ENCODE measurements at regions not wholly inside any gene's neighbourhood (a gene's known extent, or its start where the extent isn't known, plus 50 kb on each side); places are given as distances from the start of the nearest gene placed in this dataset.

DNA sequence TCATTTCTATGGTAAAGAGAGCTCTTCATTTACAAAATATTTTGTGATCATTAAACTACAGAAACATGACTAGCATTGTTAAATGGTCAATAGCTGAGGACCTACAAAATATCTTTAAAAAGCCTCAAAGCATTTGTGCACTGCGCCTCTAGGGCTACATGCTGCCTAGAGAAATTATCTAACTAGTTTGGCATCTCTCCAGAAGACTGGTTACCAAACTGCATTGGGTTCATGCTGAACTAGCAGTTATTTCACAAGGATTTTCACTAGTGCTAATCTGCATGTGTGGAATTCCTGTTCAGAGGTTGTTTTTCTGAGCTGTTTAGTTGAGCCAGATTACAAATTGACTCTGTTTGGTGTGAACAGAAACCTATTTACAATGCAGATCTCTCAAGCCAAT, 58.5 kb upstream of the PITX2 start:
- Histone ChIP-seq H3K36me3 (ENCODE audit: control insufficient read depth in 2 of 2, extremely low read depth in 1 of 2, insufficient read depth in 2 of 2, low read length in 2 of 2) (no peaks in the 10 kb centered on the region), H3K4me2 (ENCODE audit: insufficient read depth, low read length) (no peak overlapping the region), H3K4me1 (ENCODE audit: control insufficient read depth, extremely low read depth, insufficient read depth, low read length) (no peaks in the 10 kb centered on the region), H3K27ac (ENCODE audit: insufficient read depth, low read depth, low read length) (no peak overlapping the region), H3K9ac (replicated peaks; ENCODE audit: extremely low read depth, insufficient read depth, low read length) (no peak overlapping the region), H4K20me1 (replicated peaks; ENCODE audit: control insufficient read depth, extremely low read depth, insufficient read depth, low read length) (no peaks in the 10 kb centered on the region), H3K9me1 (replicated peaks; ENCODE audit: control insufficient read depth, extremely low read depth, insufficient read depth, low read length) (no peaks in the 10 kb centered on the region), H3K9me3 (replicated peaks; ENCODE audit: control insufficient read depth, insufficient read depth, low read length) (no peaks in the 10 kb centered on the region), H3K79me2 (ENCODE audit: control insufficient read depth, insufficient read depth, low read length) (no peaks in the 10 kb centered on the region), H3K4me3 (replicated peaks in 1 of 3; ENCODE audit: insufficient read depth in 1 of 3, low read depth in 1 of 3, low read length in 3 of 3) (no peak overlapping the region), H3K27me3 (ENCODE audit: control insufficient read depth in 2 of 2, insufficient read depth in 2 of 2, low read length in 2 of 2) (no peaks in the 10 kb centered on the region), H2AFZ (ENCODE audit: low read depth, low read length) (no peak overlapping the region)
- no TSS peak for BruUV-seq (replicated peaks)
- intact Hi-C loops (cut with micrococcal nuclease): no loop called here
- ChIA-PET CTCF (interaction anchor here (0.7 kb wide), 1 partner anchor 19 kb away, joined by 4 read pairs; no protein-coding TSS in a partner anchor), POLR2A (no interaction called here)
- FAIRE-seq (no peak), DNase-seq (ENCODE audit: low read depth, low spot score) (no peak)
- dilution Hi-C loops (cut with MboI; ENCODE audit: extremely low pct_ligation_motif_present, low sequenced_read_pairs): no loop called here
- no peak for TF ChIP-seq FOS (IDR thresholded peaks at IDR 0.05; ENCODE audit: borderline replicate concordance, insufficient read depth, low read length)
- TF ChIP-seq POLR2A (IDR thresholded peaks at IDR 0.05; ENCODE audit: low read depth, low read length): no peak
- TF ChIP-seq, protein P1, sequence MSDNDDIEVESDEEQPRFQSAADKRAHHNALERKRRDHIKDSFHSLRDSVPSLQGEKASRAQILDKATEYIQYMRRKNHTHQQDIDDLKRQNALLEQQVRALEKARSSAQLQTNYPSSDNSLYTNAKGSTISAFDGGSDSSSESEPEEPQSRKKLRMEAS (IDR thresholded peaks at IDR 0.05; ENCODE audit: insufficient read depth, insufficient read length): no peak
- no peak for TF ChIP-seq EZH2 (IDR thresholded peaks at IDR 0.05; ENCODE audit: borderline replicate concordance, low read depth, low read length, severe bottlenecking)
- TF ChIP-seq JUN (IDR thresholded peaks at IDR 0.05; ENCODE audit: borderline replicate concordance, insufficient read depth, insufficient read length, low read depth): no peak
- TF ChIP-seq, protein P2, sequence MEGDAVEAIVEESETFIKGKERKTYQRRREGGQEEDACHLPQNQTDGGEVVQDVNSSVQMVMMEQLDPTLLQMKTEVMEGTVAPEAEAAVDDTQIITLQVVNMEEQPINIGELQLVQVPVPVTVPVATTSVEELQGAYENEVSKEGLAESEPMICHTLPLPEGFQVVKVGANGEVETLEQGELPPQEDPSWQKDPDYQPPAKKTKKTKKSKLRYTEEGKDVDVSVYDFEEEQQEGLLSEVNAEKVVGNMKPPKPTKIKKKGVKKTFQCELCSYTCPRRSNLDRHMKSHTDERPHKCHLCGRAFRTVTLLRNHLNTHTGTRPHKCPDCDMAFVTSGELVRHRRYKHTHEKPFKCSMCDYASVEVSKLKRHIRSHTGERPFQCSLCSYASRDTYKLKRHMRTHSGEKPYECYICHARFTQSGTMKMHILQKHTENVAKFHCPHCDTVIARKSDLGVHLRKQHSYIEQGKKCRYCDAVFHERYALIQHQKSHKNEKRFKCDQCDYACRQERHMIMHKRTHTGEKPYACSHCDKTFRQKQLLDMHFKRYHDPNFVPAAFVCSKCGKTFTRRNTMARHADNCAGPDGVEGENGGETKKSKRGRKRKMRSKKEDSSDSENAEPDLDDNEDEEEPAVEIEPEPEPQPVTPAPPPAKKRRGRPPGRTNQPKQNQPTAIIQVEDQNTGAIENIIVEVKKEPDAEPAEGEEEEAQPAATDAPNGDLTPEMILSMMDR (IDR thresholded peaks at IDR 0.05; ENCODE audit: extremely low read depth in 1 of 2, insufficient read depth in 1 of 2, low read depth in 1 of 2, low read length in 2 of 2): no peak
- TF ChIP-seq POLR2AphosphoS5 (IDR thresholded peaks at IDR 0.05; ENCODE audit: insufficient read depth, low read depth, low read length): no peak

Measured in endothelial cell of umbilical vein (primary cell).